ENCODE measurements at regions not wholly inside any gene's neighbourhood (a gene's known extent, or its start where the extent isn't known, plus 50 kb on each side); places are given as distances from the start of the nearest gene placed in this dataset.

DNA sequence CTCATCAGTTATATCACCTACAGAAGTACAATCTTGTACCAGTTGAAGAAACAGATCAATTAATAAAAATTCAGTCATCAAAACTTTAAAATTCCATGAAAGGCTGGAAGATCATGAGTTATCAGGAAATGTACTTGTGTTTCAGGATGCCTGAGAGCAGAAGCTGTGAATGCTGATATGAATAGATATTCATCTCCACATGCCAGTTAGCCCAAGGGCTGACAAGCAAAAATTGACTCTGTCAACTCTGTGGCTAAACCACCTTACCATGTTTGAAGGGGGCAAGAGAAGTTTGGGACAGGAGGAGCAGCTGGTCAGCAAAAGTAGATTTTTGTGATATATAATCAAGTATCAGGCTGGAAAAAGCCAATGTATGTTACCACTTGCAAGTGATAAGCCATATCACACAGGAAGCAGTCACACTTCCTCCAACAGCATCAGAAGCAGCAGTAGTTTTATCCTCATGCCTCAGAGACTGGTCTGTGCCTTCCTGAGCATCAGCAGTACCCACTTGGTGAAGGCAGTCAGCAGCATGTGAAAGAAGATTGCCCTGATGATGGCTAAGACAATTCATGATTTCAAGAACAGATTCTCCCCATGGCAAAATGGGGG is 328.2 kb upstream of the CNTNAP5 start:
- Histone ChIP-seq H3K27ac (ENCODE audit: low read depth in 1 of 2, low read length in 2 of 2) (no peak overlapping the region), H3K4me3 (ENCODE audit: low read length) (no peak overlapping the region), H3K27me3 (ENCODE audit: control insufficient read depth in 1 of 2, insufficient read depth in 2 of 2, low read length in 2 of 2) (no peaks in the 10 kb centered on the region), H3K4me1 (ENCODE audit: insufficient read depth, low read length) (no peaks in the 10 kb centered on the region), H3K9me3 (ENCODE audit: control insufficient read depth in 1 of 2, insufficient read depth in 1 of 2, low read length in 2 of 2) (peaks cover 0 to 7% of the 10 kb centered on the region in 2 experiments), H3K36me3 (ENCODE audit: insufficient read depth, low read length) (no peaks in the 10 kb centered on the region)
- ChIA-PET CTCF (no interaction called here), POLR2A (no interaction called here)
- Mint-ChIP-seq H3K27me3 (no peaks in the 10 kb centered on the region), H3K9me3 (peaks cover 5% of the 10 kb centered on the region), H3K36me3 (ENCODE audit: low read depth) (no peaks in the 10 kb centered on the region), H3K4me1 (ENCODE audit: low read depth) (no peaks in the 10 kb centered on the region), H3K4me3 (no peak overlapping the region), H3K27ac (no peak overlapping the region)
- TF ChIP-seq, protein P1, sequence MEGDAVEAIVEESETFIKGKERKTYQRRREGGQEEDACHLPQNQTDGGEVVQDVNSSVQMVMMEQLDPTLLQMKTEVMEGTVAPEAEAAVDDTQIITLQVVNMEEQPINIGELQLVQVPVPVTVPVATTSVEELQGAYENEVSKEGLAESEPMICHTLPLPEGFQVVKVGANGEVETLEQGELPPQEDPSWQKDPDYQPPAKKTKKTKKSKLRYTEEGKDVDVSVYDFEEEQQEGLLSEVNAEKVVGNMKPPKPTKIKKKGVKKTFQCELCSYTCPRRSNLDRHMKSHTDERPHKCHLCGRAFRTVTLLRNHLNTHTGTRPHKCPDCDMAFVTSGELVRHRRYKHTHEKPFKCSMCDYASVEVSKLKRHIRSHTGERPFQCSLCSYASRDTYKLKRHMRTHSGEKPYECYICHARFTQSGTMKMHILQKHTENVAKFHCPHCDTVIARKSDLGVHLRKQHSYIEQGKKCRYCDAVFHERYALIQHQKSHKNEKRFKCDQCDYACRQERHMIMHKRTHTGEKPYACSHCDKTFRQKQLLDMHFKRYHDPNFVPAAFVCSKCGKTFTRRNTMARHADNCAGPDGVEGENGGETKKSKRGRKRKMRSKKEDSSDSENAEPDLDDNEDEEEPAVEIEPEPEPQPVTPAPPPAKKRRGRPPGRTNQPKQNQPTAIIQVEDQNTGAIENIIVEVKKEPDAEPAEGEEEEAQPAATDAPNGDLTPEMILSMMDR (IDR thresholded peaks at IDR 0.05), result no peak
- ATAC-seq (ENCODE audit: poor library complexity) (no peak), DNase-seq (no peak)
- intact Hi-C loops (cut with DNase I, micrococcal nuclease), result no loop called here

DNA sequence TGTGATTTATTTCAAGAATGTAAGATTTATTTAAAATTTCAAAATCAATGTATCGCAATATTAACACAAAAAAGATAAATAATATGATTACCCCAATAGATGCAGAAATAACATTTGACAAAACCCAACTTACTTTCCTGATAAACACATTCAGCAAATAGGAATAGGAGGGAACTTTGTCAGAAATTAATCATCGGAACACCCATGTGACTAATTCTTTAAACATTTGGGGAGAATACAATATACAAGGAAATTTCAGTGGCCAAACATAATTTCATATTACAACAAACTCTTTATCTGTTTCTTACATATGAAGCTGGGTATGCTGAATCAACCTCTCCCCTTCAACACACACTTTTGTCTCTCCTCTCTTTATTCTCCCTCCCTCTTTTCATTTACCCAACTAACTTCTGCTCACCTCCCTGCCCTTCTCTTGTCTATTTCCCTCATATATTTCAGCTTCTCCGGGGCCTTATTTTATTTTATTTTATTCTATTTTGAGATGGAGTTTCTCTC is 309.6 kb upstream of the CNTNAP5 start:
- ATAC-seq (ENCODE audit: poor library complexity), result no peak
- H3K9me3 ChIP-seq (ENCODE audit: control insufficient read depth in 1 of 2, insufficient read depth in 1 of 2, low read length in 2 of 2), result no peaks in the 10 kb centered on the region
- no peaks in the 10 kb centered on the region for H3K4me1 Mint-ChIP-seq (ENCODE audit: low read depth)
- no peak overlapping the region for H3K27ac Mint-ChIP-seq
- TF ChIP-seq, protein P1 (IDR thresholded peaks at IDR 0.05), result no peak
- H3K27me3 ChIP-seq (ENCODE audit: control insufficient read depth in 1 of 2, insufficient read depth in 2 of 2, low read length in 2 of 2), result no peaks in the 10 kb centered on the region
- H3K36me3 Mint-ChIP-seq (ENCODE audit: low read depth), result no peaks in the 10 kb centered on the region
- H3K36me3 ChIP-seq (ENCODE audit: insufficient read depth, low read length), result no peaks in the 10 kb centered on the region
- peaks cover 11% of the 10 kb centered on the region for H3K9me3 Mint-ChIP-seq
- ChIA-PET CTCF (no interaction called here), POLR2A (no interaction called here)
- no peaks in the 10 kb centered on the region for H3K27me3 Mint-ChIP-seq
- no peak overlapping the region for H3K4me3 ChIP-seq (ENCODE audit: low read length)
- no peak overlapping the region for H3K27ac ChIP-seq (ENCODE audit: low read depth in 1 of 2, low read length in 2 of 2)
- DNase-seq, result no peak
- H3K4me1 ChIP-seq (ENCODE audit: insufficient read depth, low read length), result no peaks in the 10 kb centered on the region
- H3K4me3 Mint-ChIP-seq, result no peak overlapping the region
- intact Hi-C loops (cut with DNase I, micrococcal nuclease), result no loop called here

DNA sequence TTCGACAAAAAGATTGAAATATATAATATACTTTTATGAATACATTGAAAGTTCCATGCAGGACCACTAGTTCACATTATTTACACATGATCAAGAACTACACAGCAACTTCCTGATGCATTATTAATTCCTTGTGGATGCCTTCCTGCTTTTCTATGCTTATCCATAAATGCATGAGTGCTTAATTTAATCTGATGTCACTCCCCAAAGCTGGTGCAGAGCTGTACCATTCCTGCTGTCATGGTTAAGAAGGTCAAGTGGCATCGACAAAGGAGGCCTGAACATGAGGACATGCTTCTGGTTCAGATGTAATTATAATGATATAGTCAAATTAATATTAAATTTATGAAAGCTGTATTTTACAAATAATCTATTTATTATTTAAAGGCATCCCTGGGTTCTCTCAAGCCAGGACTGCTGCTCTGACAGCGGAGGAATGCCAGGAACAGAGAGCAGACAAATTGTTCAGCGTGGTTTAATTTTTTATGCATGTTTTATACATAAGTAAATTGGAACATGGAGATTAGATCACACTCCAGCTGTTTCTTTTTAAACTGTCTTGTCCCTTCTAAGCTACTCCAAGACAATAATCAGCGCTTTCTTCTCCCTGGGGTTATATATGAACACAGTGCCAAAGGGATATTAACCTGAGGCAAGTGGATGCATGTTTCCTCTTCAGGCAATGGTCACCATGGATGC is 307.3 kb upstream of the CNTNAP5 start:
- Histone ChIP-seq H3K36me3 (ENCODE audit: insufficient read depth, low read length) (no peaks in the 10 kb centered on the region), H3K4me3 (ENCODE audit: low read length) (no peak overlapping the region), H3K27me3 (ENCODE audit: control insufficient read depth in 1 of 2, insufficient read depth in 2 of 2, low read length in 2 of 2) (no peaks in the 10 kb centered on the region), H3K4me1 (ENCODE audit: insufficient read depth, low read length) (no peaks in the 10 kb centered on the region), H3K27ac (ENCODE audit: low read depth in 1 of 2, low read length in 2 of 2) (no peak overlapping the region), H3K9me3 (ENCODE audit: control insufficient read depth in 1 of 2, insufficient read depth in 1 of 2, low read length in 2 of 2) (no peaks in the 10 kb centered on the region)
- no peak for DNase-seq
- Mint-ChIP-seq H3K36me3 (ENCODE audit: low read depth) (no peaks in the 10 kb centered on the region), H3K9me3 (peaks cover 7% of the 10 kb centered on the region), H3K27ac (no peak overlapping the region), H3K4me3 (no peak overlapping the region), H3K27me3 (no peaks in the 10 kb centered on the region), H3K4me1 (ENCODE audit: low read depth) (no peaks in the 10 kb centered on the region)
- CTCF ChIA-PET, result no interaction called here
- ATAC-seq (ENCODE audit: poor library complexity), result no peak
- POLR2A ChIA-PET, result interaction anchor here (0.6 kb wide), 1 partner anchor 1594 kb away, joined by 3 read pairs; no protein-coding TSS in a partner anchor
- TF ChIP-seq, protein P1 (IDR thresholded peaks at IDR 0.05), result no peak
- intact Hi-C loops (cut with DNase I, micrococcal nuclease), result no loop called here
